GM12878 (cell line): ENCODE measurements at regions not wholly inside any gene's neighbourhood (a gene's known extent, or its start where the extent isn't known, plus 50 kb on each side); places are given as distances from the start of the nearest gene placed in this dataset.

Experiments
- CHD4 ChIP-seq: fragments of 200-600 bp; sonication (generic); IDR thresholded peaks from 2 replicates; pipeline ENCODE4 v1.6.1; 2016; ENCODE audit warnings: mild to moderate bottlenecking
- DPF2 ChIP-seq: fragments of 450-650 bp; IDR thresholded peaks from 2 replicates; pipeline ENCODE4 v1.6.1; 2017; ENCODE audit warnings: mild to moderate bottlenecking
- NBN ChIP-seq: fragments of 450-650 bp; IDR thresholded peaks from 2 replicates; pipeline ENCODE4 v1.6.1; 2016
- NFIC ChIP-seq: IDR thresholded peaks from 2 replicates; pipeline ENCODE4 v1.6.1; 2012; ENCODE audit warnings: low read depth, mild to moderate bottlenecking, inconsistent platforms, low read length, moderate library complexity
- RAD21 ChIP-seq: IDR thresholded peaks from 2 replicates; pipeline ENCODE4 v1.6.1; 2011; ENCODE audit warnings: mild to moderate bottlenecking, low read depth, low read length, moderate library complexity; ENCODE audit not compliant: insufficient read depth
- RBBP5 ChIP-seq: fragments of 200-600 bp; sonication (generic); conservative IDR thresholded peaks from 2 replicates; pipeline ENCODE4 v1.6.1; 2016
- SP1 ChIP-seq: IDR thresholded peaks from one replicate; pipeline ENCODE4 v1.6.1; 2011; ENCODE audit warnings: low read depth, low read length
- TBL1XR1 ChIP-seq: IDR thresholded peaks from 2 replicates; pipeline ENCODE4 v1.6.1; 2012; ENCODE audit warnings: low read depth, low read length, improper control_type of control experiment
- TF ChIP-seq, protein P1 (sequence below): fragments of 450-650 bp; IDR thresholded peaks from 2 replicates; pipeline ENCODE4 v1.6.1; 2016; ENCODE audit warnings: mild to moderate bottlenecking, moderate library complexity, borderline replicate concordance
- TF ChIP-seq, protein P2 (sequence below): fragments of 450-650 bp; IDR thresholded peaks from 2 replicates; pipeline ENCODE4 v1.6.1; 2017; ENCODE audit warnings: antibody characterized with exemption, mild to moderate bottlenecking, moderate library complexity
- TF ChIP-seq, protein P3 (sequence below): fragments of 450-650 bp; IDR thresholded peaks from 2 replicates; pipeline ENCODE4 v1.6.1; 2016; ENCODE audit warnings: mild to moderate bottlenecking
- TF ChIP-seq, protein P4 (sequence below): IDR thresholded peaks from 2 replicates; pipeline ENCODE4 v1.6.1; 2011; ENCODE audit warnings: low read depth, mild to moderate bottlenecking, low read length, moderate library complexity, borderline replicate concordance; ENCODE audit errors: extremely low read depth
- TF ChIP-seq, protein P5 (sequence below): IDR thresholded peaks from 2 replicates; pipeline ENCODE4 v1.6.1; 2012; ENCODE audit warnings: mild to moderate bottlenecking, low read depth, low read length

DNA sequence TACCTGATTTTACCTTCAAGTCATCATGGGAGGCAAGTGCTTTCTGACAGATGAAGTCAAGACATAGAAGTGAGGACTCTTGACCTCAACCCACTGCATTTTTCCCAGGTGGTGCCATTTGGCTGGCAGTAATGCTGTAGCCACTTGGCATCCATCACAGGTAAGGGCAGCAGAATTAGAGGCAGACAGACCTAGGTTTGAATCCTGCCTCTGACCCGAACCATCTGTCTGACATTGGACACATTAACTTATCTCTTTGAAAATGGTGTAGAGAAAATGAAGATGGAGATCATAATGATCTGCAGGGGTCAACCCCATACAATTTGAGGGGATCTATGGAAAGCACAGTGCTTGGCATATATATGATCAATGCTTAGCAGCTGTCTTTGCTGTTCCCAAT, 505.5 kb downstream of the NPIPA7 start (continued):
- TF ChIP-seq, protein P1, sequence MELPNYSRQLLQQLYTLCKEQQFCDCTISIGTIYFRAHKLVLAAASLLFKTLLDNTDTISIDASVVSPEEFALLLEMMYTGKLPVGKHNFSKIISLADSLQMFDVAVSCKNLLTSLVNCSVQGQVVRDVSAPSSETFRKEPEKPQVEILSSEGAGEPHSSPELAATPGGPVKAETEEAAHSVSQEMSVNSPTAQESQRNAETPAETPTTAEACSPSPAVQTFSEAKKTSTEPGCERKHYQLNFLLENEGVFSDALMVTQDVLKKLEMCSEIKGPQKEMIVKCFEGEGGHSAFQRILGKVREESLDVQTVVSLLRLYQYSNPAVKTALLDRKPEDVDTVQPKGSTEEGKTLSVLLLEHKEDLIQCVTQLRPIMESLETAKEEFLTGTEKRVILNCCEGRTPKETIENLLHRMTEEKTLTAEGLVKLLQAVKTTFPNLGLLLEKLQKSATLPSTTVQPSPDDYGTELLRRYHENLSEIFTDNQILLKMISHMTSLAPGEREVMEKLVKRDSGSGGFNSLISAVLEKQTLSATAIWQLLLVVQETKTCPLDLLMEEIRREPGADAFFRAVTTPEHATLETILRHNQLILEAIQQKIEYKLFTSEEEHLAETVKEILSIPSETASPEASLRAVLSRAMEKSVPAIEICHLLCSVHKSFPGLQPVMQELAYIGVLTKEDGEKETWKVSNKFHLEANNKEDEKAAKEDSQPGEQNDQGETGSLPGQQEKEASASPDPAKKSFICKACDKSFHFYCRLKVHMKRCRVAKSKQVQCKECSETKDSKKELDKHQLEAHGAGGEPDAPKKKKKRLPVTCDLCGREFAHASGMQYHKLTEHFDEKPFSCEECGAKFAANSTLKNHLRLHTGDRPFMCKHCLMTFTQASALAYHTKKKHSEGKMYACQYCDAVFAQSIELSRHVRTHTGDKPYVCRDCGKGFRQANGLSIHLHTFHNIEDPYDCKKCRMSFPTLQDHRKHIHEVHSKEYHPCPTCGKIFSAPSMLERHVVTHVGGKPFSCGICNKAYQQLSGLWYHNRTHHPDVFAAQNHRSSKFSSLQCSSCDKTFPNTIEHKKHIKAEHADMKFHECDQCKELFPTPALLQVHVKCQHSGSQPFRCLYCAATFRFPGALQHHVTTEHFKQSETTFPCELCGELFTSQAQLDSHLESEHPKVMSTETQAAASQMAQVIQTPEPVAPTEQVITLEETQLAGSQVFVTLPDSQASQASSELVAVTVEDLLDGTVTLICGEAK, result no peak
- TF ChIP-seq, protein P2, sequence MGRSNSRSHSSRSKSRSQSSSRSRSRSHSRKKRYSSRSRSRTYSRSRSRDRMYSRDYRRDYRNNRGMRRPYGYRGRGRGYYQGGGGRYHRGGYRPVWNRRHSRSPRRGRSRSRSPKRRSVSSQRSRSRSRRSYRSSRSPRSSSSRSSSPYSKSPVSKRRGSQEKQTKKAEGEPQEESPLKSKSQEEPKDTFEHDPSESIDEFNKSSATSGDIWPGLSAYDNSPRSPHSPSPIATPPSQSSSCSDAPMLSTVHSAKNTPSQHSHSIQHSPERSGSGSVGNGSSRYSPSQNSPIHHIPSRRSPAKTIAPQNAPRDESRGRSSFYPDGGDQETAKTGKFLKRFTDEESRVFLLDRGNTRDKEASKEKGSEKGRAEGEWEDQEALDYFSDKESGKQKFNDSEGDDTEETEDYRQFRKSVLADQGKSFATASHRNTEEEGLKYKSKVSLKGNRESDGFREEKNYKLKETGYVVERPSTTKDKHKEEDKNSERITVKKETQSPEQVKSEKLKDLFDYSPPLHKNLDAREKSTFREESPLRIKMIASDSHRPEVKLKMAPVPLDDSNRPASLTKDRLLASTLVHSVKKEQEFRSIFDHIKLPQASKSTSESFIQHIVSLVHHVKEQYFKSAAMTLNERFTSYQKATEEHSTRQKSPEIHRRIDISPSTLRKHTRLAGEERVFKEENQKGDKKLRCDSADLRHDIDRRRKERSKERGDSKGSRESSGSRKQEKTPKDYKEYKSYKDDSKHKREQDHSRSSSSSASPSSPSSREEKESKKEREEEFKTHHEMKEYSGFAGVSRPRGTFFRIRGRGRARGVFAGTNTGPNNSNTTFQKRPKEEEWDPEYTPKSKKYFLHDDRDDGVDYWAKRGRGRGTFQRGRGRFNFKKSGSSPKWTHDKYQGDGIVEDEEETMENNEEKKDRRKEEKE, result no peak
- no peak for TF ChIP-seq NBN
- TF ChIP-seq SP1, result no peak
- TF ChIP-seq CHD4, result no peak
- TF ChIP-seq, protein P3, sequence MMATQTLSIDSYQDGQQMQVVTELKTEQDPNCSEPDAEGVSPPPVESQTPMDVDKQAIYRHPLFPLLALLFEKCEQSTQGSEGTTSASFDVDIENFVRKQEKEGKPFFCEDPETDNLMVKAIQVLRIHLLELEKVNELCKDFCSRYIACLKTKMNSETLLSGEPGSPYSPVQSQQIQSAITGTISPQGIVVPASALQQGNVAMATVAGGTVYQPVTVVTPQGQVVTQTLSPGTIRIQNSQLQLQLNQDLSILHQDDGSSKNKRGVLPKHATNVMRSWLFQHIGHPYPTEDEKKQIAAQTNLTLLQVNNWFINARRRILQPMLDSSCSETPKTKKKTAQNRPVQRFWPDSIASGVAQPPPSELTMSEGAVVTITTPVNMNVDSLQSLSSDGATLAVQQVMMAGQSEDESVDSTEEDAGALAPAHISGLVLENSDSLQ, result no peak
- no peak for TF ChIP-seq NFIC
- TF ChIP-seq, protein P4, sequence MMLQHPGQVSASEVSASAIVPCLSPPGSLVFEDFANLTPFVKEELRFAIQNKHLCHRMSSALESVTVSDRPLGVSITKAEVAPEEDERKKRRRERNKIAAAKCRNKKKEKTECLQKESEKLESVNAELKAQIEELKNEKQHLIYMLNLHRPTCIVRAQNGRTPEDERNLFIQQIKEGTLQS, result no peak
- TF ChIP-seq TBL1XR1, result no peak
- no peak for TF ChIP-seq RAD21
- no peak for TF ChIP-seq RBBP5
- TF ChIP-seq, protein P5, sequence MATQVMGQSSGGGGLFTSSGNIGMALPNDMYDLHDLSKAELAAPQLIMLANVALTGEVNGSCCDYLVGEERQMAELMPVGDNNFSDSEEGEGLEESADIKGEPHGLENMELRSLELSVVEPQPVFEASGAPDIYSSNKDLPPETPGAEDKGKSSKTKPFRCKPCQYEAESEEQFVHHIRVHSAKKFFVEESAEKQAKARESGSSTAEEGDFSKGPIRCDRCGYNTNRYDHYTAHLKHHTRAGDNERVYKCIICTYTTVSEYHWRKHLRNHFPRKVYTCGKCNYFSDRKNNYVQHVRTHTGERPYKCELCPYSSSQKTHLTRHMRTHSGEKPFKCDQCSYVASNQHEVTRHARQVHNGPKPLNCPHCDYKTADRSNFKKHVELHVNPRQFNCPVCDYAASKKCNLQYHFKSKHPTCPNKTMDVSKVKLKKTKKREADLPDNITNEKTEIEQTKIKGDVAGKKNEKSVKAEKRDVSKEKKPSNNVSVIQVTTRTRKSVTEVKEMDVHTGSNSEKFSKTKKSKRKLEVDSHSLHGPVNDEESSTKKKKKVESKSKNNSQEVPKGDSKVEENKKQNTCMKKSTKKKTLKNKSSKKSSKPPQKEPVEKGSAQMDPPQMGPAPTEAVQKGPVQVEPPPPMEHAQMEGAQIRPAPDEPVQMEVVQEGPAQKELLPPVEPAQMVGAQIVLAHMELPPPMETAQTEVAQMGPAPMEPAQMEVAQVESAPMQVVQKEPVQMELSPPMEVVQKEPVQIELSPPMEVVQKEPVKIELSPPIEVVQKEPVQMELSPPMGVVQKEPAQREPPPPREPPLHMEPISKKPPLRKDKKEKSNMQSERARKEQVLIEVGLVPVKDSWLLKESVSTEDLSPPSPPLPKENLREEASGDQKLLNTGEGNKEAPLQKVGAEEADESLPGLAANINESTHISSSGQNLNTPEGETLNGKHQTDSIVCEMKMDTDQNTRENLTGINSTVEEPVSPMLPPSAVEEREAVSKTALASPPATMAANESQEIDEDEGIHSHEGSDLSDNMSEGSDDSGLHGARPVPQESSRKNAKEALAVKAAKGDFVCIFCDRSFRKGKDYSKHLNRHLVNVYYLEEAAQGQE, result no peak
- no peak for TF ChIP-seq DPF2
